ENCODE measurements at regions not wholly inside any gene's neighbourhood (a gene's known extent, or its start where the extent isn't known, plus 50 kb on each side); places are given as distances from the start of the nearest gene placed in this dataset.

- TF ChIP-seq CEBPZ (IDR thresholded peaks at IDR 0.05; ENCODE audit: low read depth, low read length), result no peak
- no peak for TF ChIP-seq GABPA (IDR thresholded peaks at IDR 0.05; ENCODE audit: low read depth)
- no peak for TF ChIP-seq EZH2 (IDR thresholded peaks at IDR 0.05; ENCODE audit: borderline replicate concordance, control insufficient read depth, low read depth, low read length)
- no peak for TF ChIP-seq BCL3 (IDR thresholded peaks at IDR 0.05; ENCODE audit: borderline replicate concordance, insufficient read depth, low read depth, low read length, poor library complexity, severe bottlenecking)
- no peak for TF ChIP-seq NR2C2 (IDR thresholded peaks at IDR 0.05; ENCODE audit: borderline replicate concordance, control insufficient read depth, insufficient read length, low read depth)
- TF ChIP-seq PBX3 (IDR thresholded peaks at IDR 0.05; ENCODE audit: insufficient replicate concordance, low read depth, low read length), result no peak
- no peak for TF ChIP-seq FOS (IDR thresholded peaks at IDR 0.05; ENCODE audit: borderline replicate concordance, extremely low read depth, insufficient read length)
- TF ChIP-seq ATF3 (IDR thresholded peaks at IDR 0.05; ENCODE audit: borderline replicate concordance, extremely low read depth, low read depth, low read length), result no peak
- TF ChIP-seq, protein P1, sequence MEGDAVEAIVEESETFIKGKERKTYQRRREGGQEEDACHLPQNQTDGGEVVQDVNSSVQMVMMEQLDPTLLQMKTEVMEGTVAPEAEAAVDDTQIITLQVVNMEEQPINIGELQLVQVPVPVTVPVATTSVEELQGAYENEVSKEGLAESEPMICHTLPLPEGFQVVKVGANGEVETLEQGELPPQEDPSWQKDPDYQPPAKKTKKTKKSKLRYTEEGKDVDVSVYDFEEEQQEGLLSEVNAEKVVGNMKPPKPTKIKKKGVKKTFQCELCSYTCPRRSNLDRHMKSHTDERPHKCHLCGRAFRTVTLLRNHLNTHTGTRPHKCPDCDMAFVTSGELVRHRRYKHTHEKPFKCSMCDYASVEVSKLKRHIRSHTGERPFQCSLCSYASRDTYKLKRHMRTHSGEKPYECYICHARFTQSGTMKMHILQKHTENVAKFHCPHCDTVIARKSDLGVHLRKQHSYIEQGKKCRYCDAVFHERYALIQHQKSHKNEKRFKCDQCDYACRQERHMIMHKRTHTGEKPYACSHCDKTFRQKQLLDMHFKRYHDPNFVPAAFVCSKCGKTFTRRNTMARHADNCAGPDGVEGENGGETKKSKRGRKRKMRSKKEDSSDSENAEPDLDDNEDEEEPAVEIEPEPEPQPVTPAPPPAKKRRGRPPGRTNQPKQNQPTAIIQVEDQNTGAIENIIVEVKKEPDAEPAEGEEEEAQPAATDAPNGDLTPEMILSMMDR (IDR thresholded peaks at IDR 0.05 in 2 of 3, conservative IDR thresholded peaks at IDR 0.05 in 1 of 3; ENCODE audit: control insufficient read depth in 2 of 3, extremely low read depth in 1 of 3, insufficient read depth in 1 of 3, low read depth in 3 of 3, low read length in 3 of 3), result no peak
- TF ChIP-seq, protein P2, sequence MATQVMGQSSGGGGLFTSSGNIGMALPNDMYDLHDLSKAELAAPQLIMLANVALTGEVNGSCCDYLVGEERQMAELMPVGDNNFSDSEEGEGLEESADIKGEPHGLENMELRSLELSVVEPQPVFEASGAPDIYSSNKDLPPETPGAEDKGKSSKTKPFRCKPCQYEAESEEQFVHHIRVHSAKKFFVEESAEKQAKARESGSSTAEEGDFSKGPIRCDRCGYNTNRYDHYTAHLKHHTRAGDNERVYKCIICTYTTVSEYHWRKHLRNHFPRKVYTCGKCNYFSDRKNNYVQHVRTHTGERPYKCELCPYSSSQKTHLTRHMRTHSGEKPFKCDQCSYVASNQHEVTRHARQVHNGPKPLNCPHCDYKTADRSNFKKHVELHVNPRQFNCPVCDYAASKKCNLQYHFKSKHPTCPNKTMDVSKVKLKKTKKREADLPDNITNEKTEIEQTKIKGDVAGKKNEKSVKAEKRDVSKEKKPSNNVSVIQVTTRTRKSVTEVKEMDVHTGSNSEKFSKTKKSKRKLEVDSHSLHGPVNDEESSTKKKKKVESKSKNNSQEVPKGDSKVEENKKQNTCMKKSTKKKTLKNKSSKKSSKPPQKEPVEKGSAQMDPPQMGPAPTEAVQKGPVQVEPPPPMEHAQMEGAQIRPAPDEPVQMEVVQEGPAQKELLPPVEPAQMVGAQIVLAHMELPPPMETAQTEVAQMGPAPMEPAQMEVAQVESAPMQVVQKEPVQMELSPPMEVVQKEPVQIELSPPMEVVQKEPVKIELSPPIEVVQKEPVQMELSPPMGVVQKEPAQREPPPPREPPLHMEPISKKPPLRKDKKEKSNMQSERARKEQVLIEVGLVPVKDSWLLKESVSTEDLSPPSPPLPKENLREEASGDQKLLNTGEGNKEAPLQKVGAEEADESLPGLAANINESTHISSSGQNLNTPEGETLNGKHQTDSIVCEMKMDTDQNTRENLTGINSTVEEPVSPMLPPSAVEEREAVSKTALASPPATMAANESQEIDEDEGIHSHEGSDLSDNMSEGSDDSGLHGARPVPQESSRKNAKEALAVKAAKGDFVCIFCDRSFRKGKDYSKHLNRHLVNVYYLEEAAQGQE (IDR thresholded peaks at IDR 0.05; ENCODE audit: low read depth, low read length), result no peak
- no peak for TF ChIP-seq EP300 (IDR thresholded peaks at IDR 0.05; ENCODE audit: borderline replicate concordance in 1 of 2, control insufficient read depth in 1 of 2, low read depth in 2 of 2, low read length in 2 of 2)
- no peak for TF ChIP-seq SUPT20H (IDR thresholded peaks at IDR 0.05; ENCODE audit: borderline replicate concordance, control insufficient read depth, low read depth, low read length)
- TF ChIP-seq ATF7 (IDR thresholded peaks at IDR 0.05; ENCODE audit: low read depth), result no peak
Observed at GRCh38 chr5:92951746-92952145, 629.3 kb downstream of the NR2F1-AS1 start.

Data from GM12878 (cell line).